HG03432 (cell line): ENCODE measurements at regions not wholly inside any gene's neighbourhood (a gene's known extent, or its start where the extent isn't known, plus 50 kb on each side); places are given as distances from the start of the nearest gene placed in this dataset.
A peak's percentile ranks its signal among the peaks of the same experiment; 100 is the strongest.
"Not testable (repeated sequence)": the region's sequence is repeated elsewhere in the genome, so short reads cannot be mapped to it uniquely, and the experiment has no call there.

Source experiments
- ATAC-seq: cut with Tn5 transposase; IDR thresholded peaks from one replicate; pipeline ENCODE4 v1.9.1; 2021; ENCODE audit warnings: mild to moderate bottlenecking, moderate library complexity; ENCODE audit not compliant: unreplicated experiment

GRCh38 chr3:34053626-34054025, 255.2 kb downstream of the PDCD6IP start:
- ATAC-seq: no peak

GRCh38 chr3:34056181-34056910, 257.9 kb downstream of the PDCD6IP start:
- ATAC-seq: peak; percentile 43

- peak; percentile 94 for ATAC-seq
Observed at GRCh38 chr3:34056951-34057390, 258.5 kb downstream of the PDCD6IP start.

GRCh38 chr3:34060995-34061394, 262.6 kb downstream of the PDCD6IP start:
- not testable (repeated sequence) for ATAC-seq

GRCh38 chr3:34065901-34066300, 267.5 kb downstream of the PDCD6IP start:
- no peak for ATAC-seq

GRCh38 chr3:34066328-34066727, 267.9 kb downstream of the PDCD6IP start:
- ATAC-seq: no peak

GRCh38 chr3:34066999-34067398, 268.6 kb downstream of the PDCD6IP start:
- no peak for ATAC-seq

- peak; percentile 41 for ATAC-seq
Observed at GRCh38 chr3:34067536-34068051, 269.2 kb downstream of the PDCD6IP start.

GRCh38 chr3:34068505-34068904, 270.1 kb downstream of the PDCD6IP start:
- no peak for ATAC-seq

- no peak for ATAC-seq
Observed at GRCh38 chr3:34070831-34071585, 272.6 kb downstream of the PDCD6IP start.

GRCh38 chr3:34072297-34072696, 273.9 kb downstream of the PDCD6IP start:
- ATAC-seq: peak; percentile 33

GRCh38 chr3:34073111-34073510, 274.7 kb downstream of the PDCD6IP start:
- ATAC-seq: no peak

- peak; percentile 34 for ATAC-seq
Observed at GRCh38 chr3:34073961-34074360, 275.5 kb downstream of the PDCD6IP start.

GRCh38 chr3:34075975-34076374, 277.5 kb downstream of the PDCD6IP start:
- ATAC-seq: no peak

GRCh38 chr3:34077417-34078195, 279.2 kb downstream of the PDCD6IP start:
- ATAC-seq: peak; percentile 68

GRCh38 chr3:34078418-34078817, 280.0 kb downstream of the PDCD6IP start:
- ATAC-seq: no peak

GRCh38 chr3:34079849-34080248, 281.4 kb downstream of the PDCD6IP start:
- ATAC-seq: not testable (repeated sequence)

- not testable (repeated sequence) for ATAC-seq
Observed at GRCh38 chr3:34090379-34090778, 291.9 kb downstream of the PDCD6IP start.

GRCh38 chr3:34090876-34091275, 292.4 kb downstream of the PDCD6IP start:
- no peak for ATAC-seq

GRCh38 chr3:34094280-34094679, 295.9 kb downstream of the PDCD6IP start:
- ATAC-seq: not testable (repeated sequence)

GRCh38 chr3:34102288-34102687, 303.9 kb downstream of the PDCD6IP start:
- peak; percentile 53 for ATAC-seq
